ENCODE measurements at regions not wholly inside any gene's neighbourhood (a gene's known extent, or its start where the extent isn't known, plus 50 kb on each side); places are given as distances from the start of the nearest gene placed in this dataset.

GRCh38 chr6:151164383-151164782, 75.4 kb upstream of the AKAP12 start:
- no peak for TF ChIP-seq YY1 (IDR thresholded peaks at IDR 0.05; ENCODE audit: insufficient read depth, insufficient read length)
- TF ChIP-seq ZNF274 (IDR thresholded peaks at IDR 0.05; ENCODE audit: low read depth, low read length) = no peak
